ENCODE measurements at regions not wholly inside any gene's neighbourhood (a gene's known extent, or its start where the extent isn't known, plus 50 kb on each side); places are given as distances from the start of the nearest gene placed in this dataset.

DNA sequence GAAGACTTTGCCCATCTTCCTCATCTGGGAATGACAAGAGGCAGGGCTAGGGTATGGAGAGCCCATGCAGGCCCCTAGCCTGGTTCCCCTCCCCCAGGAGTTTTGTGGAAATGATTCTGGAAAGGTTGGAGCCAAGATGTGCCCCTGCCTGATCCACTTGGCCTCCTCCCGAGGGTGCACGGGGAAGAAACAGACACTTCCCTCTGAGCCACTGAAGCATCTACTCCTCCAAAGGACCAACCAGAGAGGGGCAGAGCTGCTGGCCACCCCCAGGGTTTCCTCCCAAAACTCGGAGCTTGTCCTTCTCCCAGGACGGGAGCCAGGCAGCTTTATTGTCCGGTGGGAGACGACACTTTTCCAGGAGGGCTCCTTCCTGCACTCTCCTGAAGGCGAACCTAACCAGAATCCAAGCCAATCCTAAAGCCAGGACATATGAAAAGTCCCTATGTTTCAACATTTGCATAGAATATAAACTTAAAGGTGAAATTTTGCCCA lies 149.2 kb upstream of the COPS8 start:
- no peaks in the 10 kb centered on the region for H3K27me3 ChIP-seq (ENCODE audit: insufficient read depth, low read depth, low read length)
- H3K27ac ChIP-seq (ENCODE audit: low read length), result no peak overlapping the region
- H3F3A ChIP-seq (ENCODE audit: insufficient read depth, low read length, poor library complexity, severe bottlenecking), result no peaks in the 10 kb centered on the region
- no peak overlapping the region for H3K4me3 ChIP-seq (ENCODE audit: low read length)
- no peaks in the 10 kb centered on the region for H3K9me3 ChIP-seq (ENCODE audit: low read length)
- no peak for TF ChIP-seq SMC3 (conservative IDR thresholded peaks at IDR 0.05; ENCODE audit: poor library complexity)
- TF ChIP-seq MXI1 (conservative IDR thresholded peaks at IDR 0.05; ENCODE audit: poor library complexity, severe bottlenecking), result no peak
- no peaks in the 10 kb centered on the region for H3K9me2 ChIP-seq (ENCODE audit: insufficient read depth, low read length)
- no peaks in the 10 kb centered on the region for H3K36me3 ChIP-seq (ENCODE audit: insufficient read depth, low read length)
- H2AFZ ChIP-seq (ENCODE audit: low read depth, low read length), result no peak overlapping the region
- no peak overlapping the region for H3K9ac ChIP-seq (ENCODE audit: low read length)
- no peaks in the 10 kb centered on the region for H4K20me1 ChIP-seq (ENCODE audit: insufficient read depth)
- no peak overlapping the region for H3K4me2 ChIP-seq (ENCODE audit: low read length)
- no peaks in the 10 kb centered on the region for H3K79me2 ChIP-seq (replicated peaks; ENCODE audit: insufficient read depth, low read length)

GRCh38 chr2:236938126-236938525 lies 147.6 kb upstream of the COPS8 start:
- no peaks in the 10 kb centered on the region for H3K27me3 ChIP-seq (ENCODE audit: insufficient read depth, low read depth, low read length)
- no peak overlapping the region for H3K4me3 ChIP-seq (ENCODE audit: low read length)
- no peaks in the 10 kb centered on the region for H3K9me3 ChIP-seq (ENCODE audit: low read length)
- H2AFZ ChIP-seq (ENCODE audit: low read depth, low read length), result no peak overlapping the region
- no peaks in the 10 kb centered on the region for H3K79me2 ChIP-seq (replicated peaks; ENCODE audit: insufficient read depth, low read length)
- H3K4me2 ChIP-seq (ENCODE audit: low read length), result no peak overlapping the region
- H3K27ac ChIP-seq (ENCODE audit: low read length), result no peak overlapping the region
- no peaks in the 10 kb centered on the region for H3K36me3 ChIP-seq (ENCODE audit: insufficient read depth, low read length)
- H3F3A ChIP-seq (ENCODE audit: insufficient read depth, low read length, poor library complexity, severe bottlenecking), result no peaks in the 10 kb centered on the region
- TF ChIP-seq TAF1 (IDR thresholded peaks at IDR 0.05; ENCODE audit: low read depth) (no peak), EZH2 (IDR thresholded peaks at IDR 0.05; ENCODE audit: borderline replicate concordance, insufficient read depth, low read length, poor library complexity, severe bottlenecking) (no peak), EP300 (conservative IDR thresholded peaks at IDR 0.05; ENCODE audit: poor library complexity, severe bottlenecking) (no peak), REST (IDR thresholded peaks at IDR 0.05; ENCODE audit: borderline replicate concordance) (no peak)
- H3K9ac ChIP-seq (ENCODE audit: low read length), result no peak overlapping the region
- no peaks in the 10 kb centered on the region for H4K20me1 ChIP-seq (ENCODE audit: insufficient read depth)
- H3K9me2 ChIP-seq (ENCODE audit: insufficient read depth, low read length), result no peaks in the 10 kb centered on the region

DNA sequence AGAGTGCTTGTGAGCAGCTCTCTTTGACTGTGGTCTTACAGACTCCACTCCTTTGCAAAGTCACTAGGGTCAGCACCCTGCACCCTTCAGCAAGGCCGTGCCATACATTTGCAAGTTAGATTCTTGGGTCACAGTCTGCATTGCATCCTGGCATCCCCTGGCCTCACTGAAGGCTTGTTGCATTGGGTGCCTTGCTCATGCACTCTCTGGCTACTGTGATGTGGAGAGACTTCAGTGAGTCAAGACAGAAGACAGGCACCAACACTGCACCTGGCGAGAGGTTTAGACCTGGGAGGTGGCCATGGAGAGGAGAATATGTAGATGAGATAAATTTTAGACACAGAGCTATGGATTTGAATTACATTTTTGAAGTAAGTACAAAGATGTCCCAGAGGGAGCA lies 146.4 kb upstream of the COPS8 start:
- TF ChIP-seq POLR2AphosphoS5 (IDR thresholded peaks at IDR 0.05) (no peak), REST (IDR thresholded peaks at IDR 0.05; ENCODE audit: borderline replicate concordance) (no peak), EZH2 (IDR thresholded peaks at IDR 0.05; ENCODE audit: borderline replicate concordance, insufficient read depth, low read length, poor library complexity, severe bottlenecking) (no peak)
- Histone ChIP-seq H3K36me3 (ENCODE audit: insufficient read depth, low read length) (no peaks in the 10 kb centered on the region), H3K27ac (ENCODE audit: low read length) (no peak overlapping the region), H3K4me3 (ENCODE audit: low read length) (no peak overlapping the region), H3K9me2 (ENCODE audit: insufficient read depth, low read length) (no peaks in the 10 kb centered on the region), H4K20me1 (ENCODE audit: insufficient read depth) (no peaks in the 10 kb centered on the region), H3K9ac (ENCODE audit: low read length) (no peak overlapping the region), H3K9me3 (ENCODE audit: low read length) (no peaks in the 10 kb centered on the region), H3K4me2 (ENCODE audit: low read length) (no peak overlapping the region), H3K27me3 (ENCODE audit: insufficient read depth, low read depth, low read length) (no peaks in the 10 kb centered on the region), H2AFZ (ENCODE audit: low read depth, low read length) (no peak overlapping the region), H3F3A (ENCODE audit: insufficient read depth, low read length, poor library complexity, severe bottlenecking) (no peaks in the 10 kb centered on the region), H3K79me2 (replicated peaks; ENCODE audit: insufficient read depth, low read length) (no peaks in the 10 kb centered on the region)

Data from neural cell (in vitro differentiated cells).